Fibroblast of villous mesenchyme (primary cell): ENCODE measurements at regions not wholly inside any gene's neighbourhood (a gene's known extent, or its start where the extent isn't known, plus 50 kb on each side); places are given as distances from the start of the nearest gene placed in this dataset.
A peak's percentile ranks its signal among the peaks of the same experiment; 100 is the strongest.

Experiments
- DNase-seq: peaks from one replicate; pipeline ENCODE4 v3.0.0-alpha.2; 2010; ENCODE audit warnings: low read depth
- H3K4me3 ChIP-seq: 2 replicates; pipeline ENCODE4 v1.5.1; 2011; ENCODE audit warnings: low read depth, mild to moderate bottlenecking, low read length
- TF ChIP-seq, protein P1 (sequence below): IDR thresholded peaks from 2 replicates; pipeline ENCODE4 v1.5.1; 2012; ENCODE audit warnings: low read depth, mild to moderate bottlenecking, low read length; ENCODE audit not compliant: insufficient read depth

DNA sequence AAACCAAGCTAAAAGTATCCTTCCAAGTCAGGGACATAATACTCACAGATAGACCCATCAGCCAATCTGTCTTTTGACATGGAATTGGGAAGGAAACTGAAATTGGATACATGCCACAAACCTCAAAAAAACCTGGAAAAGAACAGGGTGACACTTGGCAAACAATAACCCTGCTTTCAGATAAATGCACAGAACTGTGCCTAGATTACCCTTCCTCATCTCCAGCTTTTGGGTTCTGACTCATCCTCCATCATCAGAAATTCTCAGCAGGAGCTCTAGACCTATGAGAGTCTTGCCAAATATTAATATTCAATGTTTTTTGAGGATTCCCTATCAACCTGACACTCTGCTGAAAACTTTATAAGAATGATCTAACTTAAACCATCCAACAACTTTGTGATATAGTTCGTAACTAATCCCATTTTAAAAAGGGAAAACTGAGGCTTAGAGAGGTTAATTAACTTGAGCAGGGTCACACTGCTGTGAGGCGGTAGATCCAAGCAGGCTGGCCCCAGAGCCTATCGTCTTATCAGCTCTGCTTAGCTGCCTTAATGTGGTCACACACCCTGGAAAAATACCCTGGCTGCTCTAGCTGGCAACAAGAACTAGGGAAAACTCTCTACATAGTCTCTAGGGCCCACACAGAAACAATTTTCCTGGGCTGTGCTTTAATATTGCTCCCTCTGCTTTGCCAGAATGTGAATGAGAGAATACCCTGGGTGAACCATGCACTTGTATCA is 157.0 kb upstream of the TRPC7 start:
- H3K4me3 ChIP-seq, result no peak overlapping the region
- DNase-seq, result peak; percentile 67

DNA sequence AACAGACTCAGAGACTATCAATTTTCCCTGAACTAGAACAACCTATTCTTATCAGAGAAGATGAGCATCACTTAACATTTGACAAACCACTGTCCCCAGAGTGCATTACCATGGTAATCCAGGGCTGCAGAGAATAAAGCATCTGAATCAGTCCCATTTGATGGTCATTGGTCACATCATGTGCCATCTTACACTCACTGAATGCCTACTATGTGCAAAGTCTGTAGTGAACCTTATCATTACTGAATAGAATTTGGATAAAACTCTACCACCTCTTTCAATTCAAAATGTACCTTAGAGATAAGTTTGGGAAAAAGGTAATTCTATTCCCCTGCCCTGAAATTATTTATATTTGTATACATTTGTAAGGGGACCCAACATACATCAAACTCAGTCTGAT is 156.4 kb upstream of the TRPC7 start:
- no peak overlapping the region for H3K4me3 ChIP-seq
- DNase-seq, result no peak
- TF ChIP-seq, protein P1, sequence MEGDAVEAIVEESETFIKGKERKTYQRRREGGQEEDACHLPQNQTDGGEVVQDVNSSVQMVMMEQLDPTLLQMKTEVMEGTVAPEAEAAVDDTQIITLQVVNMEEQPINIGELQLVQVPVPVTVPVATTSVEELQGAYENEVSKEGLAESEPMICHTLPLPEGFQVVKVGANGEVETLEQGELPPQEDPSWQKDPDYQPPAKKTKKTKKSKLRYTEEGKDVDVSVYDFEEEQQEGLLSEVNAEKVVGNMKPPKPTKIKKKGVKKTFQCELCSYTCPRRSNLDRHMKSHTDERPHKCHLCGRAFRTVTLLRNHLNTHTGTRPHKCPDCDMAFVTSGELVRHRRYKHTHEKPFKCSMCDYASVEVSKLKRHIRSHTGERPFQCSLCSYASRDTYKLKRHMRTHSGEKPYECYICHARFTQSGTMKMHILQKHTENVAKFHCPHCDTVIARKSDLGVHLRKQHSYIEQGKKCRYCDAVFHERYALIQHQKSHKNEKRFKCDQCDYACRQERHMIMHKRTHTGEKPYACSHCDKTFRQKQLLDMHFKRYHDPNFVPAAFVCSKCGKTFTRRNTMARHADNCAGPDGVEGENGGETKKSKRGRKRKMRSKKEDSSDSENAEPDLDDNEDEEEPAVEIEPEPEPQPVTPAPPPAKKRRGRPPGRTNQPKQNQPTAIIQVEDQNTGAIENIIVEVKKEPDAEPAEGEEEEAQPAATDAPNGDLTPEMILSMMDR, result no peak

More for the DNA sequence above, 157.0 kb upstream of the TRPC7 start:
- TF ChIP-seq, protein P1, result no peak

DNA sequence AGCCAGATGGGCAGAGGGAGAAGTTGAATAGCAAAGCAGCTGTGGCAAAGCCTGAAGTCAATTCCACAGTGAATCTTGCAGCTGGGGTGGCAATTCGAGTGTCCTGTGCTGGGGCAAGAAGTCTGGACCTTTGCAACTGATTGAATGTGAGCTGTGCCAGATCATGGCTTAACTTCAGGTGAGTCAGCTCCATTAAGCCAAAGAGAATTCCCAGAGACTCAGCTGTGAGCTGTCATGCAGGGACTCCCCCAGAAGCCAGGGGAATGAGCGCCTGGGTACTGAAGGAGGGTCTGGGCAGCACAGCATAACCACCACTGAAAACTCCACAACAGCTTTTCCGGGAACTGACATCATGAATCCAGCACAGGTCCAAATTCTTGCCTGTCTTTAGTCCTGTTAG is 153.5 kb upstream of the TRPC7 start:
- no peak for DNase-seq
- H3K4me3 ChIP-seq, result no peak overlapping the region

DNA sequence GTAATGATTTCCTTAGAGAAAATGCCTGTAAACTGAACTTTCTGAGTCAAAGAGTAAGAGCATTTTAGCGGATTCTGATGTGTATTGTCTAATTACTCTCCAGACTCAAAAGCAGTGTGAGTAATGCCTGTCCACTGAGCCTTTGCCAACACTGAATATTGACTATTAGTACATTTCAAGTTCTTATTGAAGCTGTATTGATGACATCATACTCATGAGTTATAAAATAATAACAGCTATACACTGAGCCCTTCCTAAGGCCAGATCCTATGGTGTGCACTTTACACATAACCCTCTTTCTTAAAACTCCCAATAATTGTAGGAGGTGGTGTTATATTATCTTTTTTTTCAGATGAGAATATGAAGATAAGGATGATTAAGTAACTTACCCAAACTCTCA is 152.8 kb upstream of the TRPC7 start:
- TF ChIP-seq, protein P1, result no peak
- H3K4me3 ChIP-seq, result no peak overlapping the region
- DNase-seq, result no peak

More for the DNA sequence above, 153.5 kb upstream of the TRPC7 start:
- TF ChIP-seq, protein P1, result no peak

DNA sequence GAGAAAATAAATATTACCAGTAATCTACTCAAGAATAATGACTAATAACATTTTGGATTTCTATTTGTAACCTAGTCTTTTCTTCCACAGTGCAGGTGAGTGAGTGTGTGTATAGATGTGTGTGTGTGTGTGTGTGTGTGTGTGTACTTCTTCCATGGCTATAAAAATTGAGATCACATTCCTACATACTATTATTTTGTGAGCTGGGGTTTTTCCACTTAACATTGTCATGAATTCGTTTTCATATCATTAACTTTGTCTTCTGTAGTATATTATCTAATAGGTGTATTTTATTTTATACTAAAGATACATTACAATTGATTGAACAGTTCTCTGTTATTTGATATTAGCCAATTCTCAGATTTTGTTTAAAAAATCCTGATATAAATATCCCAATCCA is 152.4 kb upstream of the TRPC7 start:
- no peak overlapping the region for H3K4me3 ChIP-seq
- TF ChIP-seq, protein P1, result no peak
- no peak for DNase-seq

DNA sequence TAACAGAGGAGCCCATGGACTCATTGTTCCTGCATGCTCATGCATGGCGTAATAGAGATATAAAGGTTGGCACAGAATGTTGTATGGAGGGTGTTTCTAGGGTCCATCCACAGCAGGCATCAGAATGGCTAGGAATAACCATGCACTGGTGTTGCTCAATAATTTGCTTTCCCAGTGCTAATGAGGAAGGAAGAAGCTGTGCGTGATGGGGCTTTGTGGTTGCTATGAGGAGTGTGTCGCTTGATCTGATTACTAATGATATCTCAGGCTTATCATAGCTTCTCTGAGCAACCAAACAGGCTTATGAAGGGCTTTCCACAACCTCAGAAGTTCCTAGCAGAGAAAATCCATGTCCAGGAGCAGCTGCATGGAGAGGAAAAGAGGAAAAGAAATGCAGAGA is 151.3 kb upstream of the TRPC7 start:
- peak; percentile 70 for DNase-seq
- no peak overlapping the region for H3K4me3 ChIP-seq
- TF ChIP-seq, protein P1, result no peak

DNA sequence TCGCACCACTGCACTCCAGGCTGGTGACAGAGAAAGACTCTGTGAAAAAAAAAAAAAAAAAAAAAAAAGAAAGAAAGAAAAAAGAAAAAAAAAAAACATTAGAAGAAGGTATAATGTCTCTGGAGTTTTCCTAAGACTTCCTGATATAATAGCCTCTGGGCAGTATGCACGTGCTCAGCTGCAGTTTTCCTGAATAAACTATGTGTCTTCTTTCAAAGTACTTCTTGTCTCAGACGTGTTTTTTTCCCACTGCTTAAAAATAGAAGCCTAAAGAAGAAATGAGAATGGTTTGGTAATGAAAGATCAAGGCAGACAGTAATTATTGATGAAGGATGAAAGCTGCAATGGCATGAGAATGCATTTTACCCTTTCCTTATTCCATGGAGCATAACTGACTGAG is 148.1 kb upstream of the TRPC7 start:
- TF ChIP-seq, protein P1, result no peak
- no peak for DNase-seq

More for the DNA sequence above, 148.1 kb upstream of the TRPC7 start:
- no peak overlapping the region for H3K4me3 ChIP-seq
